GM20000 (cell line): ENCODE measurements at regions not wholly inside any gene's neighbourhood (a gene's known extent, or its start where the extent isn't known, plus 50 kb on each side); places are given as distances from the start of the nearest gene placed in this dataset.
"Not testable (repeated sequence)": the region's sequence is repeated elsewhere in the genome, so short reads cannot be mapped to it uniquely, and the experiment has no call there.

ENCODE experiments used
- DNase-seq: peaks from one replicate; pipeline ENCODE4 v3.0.0; 2012; ENCODE audit warnings: low spot score
- CTCF ChIP-seq: IDR thresholded peaks from 2 replicates; pipeline ENCODE4 v1.5.1; 2012; ENCODE audit warnings: mild to moderate bottlenecking, control low read depth; ENCODE audit errors: extremely low read depth, missing control alignments

- TF ChIP-seq CTCF: no peak
- DNase-seq: no peak
These were observed 80.4 kb downstream of the DLEU7 start for GRCh38 chr13:50762969-50763567.

GRCh38 chr13:50766013-50766412 lies 77.5 kb downstream of the DLEU7 start:
- no peak for DNase-seq
- no peak for TF ChIP-seq CTCF

GRCh38 chr13:50766695-50767094 lies 76.8 kb downstream of the DLEU7 start:
- TF ChIP-seq CTCF: no peak
- no peak for DNase-seq

GRCh38 chr13:50772881-50773280 lies 70.6 kb downstream of the DLEU7 start:
- not testable (repeated sequence) for DNase-seq
